ENCODE measurements at regions not wholly inside any gene's neighbourhood (a gene's known extent, or its start where the extent isn't known, plus 50 kb on each side); places are given as distances from the start of the nearest gene placed in this dataset.

GRCh38 chr13:34116651-34117050, 298.7 kb downstream of the RFC3 start:
- Histone ChIP-seq H3T11ph (ENCODE audit: low read length) (no peak overlapping the region), H2BK15ac (ENCODE audit: low read depth, low read length) (no peak overlapping the region), H2AFZ (ENCODE audit: low read length) (no peak overlapping the region), H2BK5ac (ENCODE audit: insufficient read length, low read length) (no peak overlapping the region), H2BK20ac (ENCODE audit: low read depth, low read length, poor library complexity, severe bottlenecking) (no peak overlapping the region), H4K91ac (ENCODE audit: insufficient read length, low read depth, low read length) (no peak overlapping the region), H3K9me3 (ENCODE audit: control insufficient read depth, low read depth, low read length) (no peaks in the 10 kb centered on the region), H3K4ac (ENCODE audit: low read depth, low read length) (no peak overlapping the region), H2AK5ac (ENCODE audit: insufficient read length, low read length) (no peak overlapping the region), H3K79me1 (ENCODE audit: insufficient read depth, low read depth, low read length, poor library complexity, severe bottlenecking) (no peaks in the 10 kb centered on the region), H3K27me3 (ENCODE audit: insufficient read depth, low read length) (no peaks in the 10 kb centered on the region), H3K79me2 (ENCODE audit: insufficient read depth, low read length) (no peaks in the 10 kb centered on the region), H3K27ac (ENCODE audit: insufficient read length, low read depth, low read length) (no peak overlapping the region), H3K14ac (ENCODE audit: insufficient read depth, low read length) (no peak overlapping the region), H3K9ac (ENCODE audit: extremely low read depth, insufficient read length, low read length) (no peak overlapping the region), H4K8ac (replicated peaks; ENCODE audit: insufficient read length, low read depth, low read length) (no peak overlapping the region), H3K18ac (ENCODE audit: insufficient read length, low read depth, low read length) (no peak overlapping the region), H4K5ac (ENCODE audit: insufficient read length, low read depth, low read length) (no peak overlapping the region), H3K23ac (ENCODE audit: insufficient read length, low read depth, low read length) (no peak overlapping the region), H4K20me1 (ENCODE audit: control insufficient read depth, insufficient read depth, insufficient read length) (no peaks in the 10 kb centered on the region), H2BK120ac (ENCODE audit: low read depth, low read length, poor library complexity, severe bottlenecking) (no peak overlapping the region), H3K56ac (ENCODE audit: insufficient read length, low read depth, low read length) (no peak overlapping the region), H3K23me2 (ENCODE audit: insufficient read length, low read depth, low read length, poor library complexity, severe bottlenecking) (no peaks in the 10 kb centered on the region), H3K4me2 (ENCODE audit: insufficient read depth, insufficient read length, low read length) (no peak overlapping the region), H2BK12ac (ENCODE audit: insufficient read length, low read depth, low read length) (no peak overlapping the region), H3K4me1 (ENCODE audit: insufficient read depth, low read length) (peaks cover 4% of the 10 kb centered on the region; the same call in 1 of the 2 replicates)
- Mint-ChIP-seq H3K9me3 (no peaks in the 10 kb centered on the region; a peak in 2 of 5 replicates), H3K4me1 (peaks cover 12% of the 10 kb centered on the region in 2 experiments), H3K36me3 (ENCODE audit: insufficient read depth in 1 of 3, low read depth in 3 of 3) (no peaks in the 10 kb centered on the region), H3K27me3 (ENCODE audit: low read depth) (no peaks in the 10 kb centered on the region), H3K4me3 (no peak overlapping the region), H3K27ac (0 out of 7 replicates have a peak overlapping the region, but pooled peaks of 1 of the 3 experiments have one; percentile 3)
- WGBS (ENCODE audit: extremely low coverage, insufficient read length, low lambda C conversion rate), result no CpG with 5 or more reads among the region's 3 CpGs
- no peak for DNase-seq
- no peak for TF ChIP-seq CTCF (conservative IDR thresholded peaks at IDR 0.05)

Data from H9 (cell line).